Suprapubic skin (tissue), 4 donors: ENCODE measurements at regions not wholly inside any gene's neighbourhood (a gene's known extent, or its start where the extent isn't known, plus 50 kb on each side); places are given as distances from the start of the nearest gene placed in this dataset.

ENCODE experiments used
- POLR2A ChIP-seq, 2 donors: fragments of 450-650 bp; IDR thresholded peaks; one replicate each; pipeline ENCODE4 v1.6.1; 2017; ENCODE audit warnings: antibody characterized with exemption in 2 of 2, mild to moderate bottlenecking in 2 of 2, moderate library complexity in 2 of 2
- POLR2AphosphoS5 ChIP-seq, 3 donors: sonication (generic); formaldehyde crosslinking; IDR thresholded peaks; one replicate each; pipeline ENCODE4 v1.6.1; 2017; ENCODE audit warnings: antibody characterized with exemption in 3 of 3

DNA sequence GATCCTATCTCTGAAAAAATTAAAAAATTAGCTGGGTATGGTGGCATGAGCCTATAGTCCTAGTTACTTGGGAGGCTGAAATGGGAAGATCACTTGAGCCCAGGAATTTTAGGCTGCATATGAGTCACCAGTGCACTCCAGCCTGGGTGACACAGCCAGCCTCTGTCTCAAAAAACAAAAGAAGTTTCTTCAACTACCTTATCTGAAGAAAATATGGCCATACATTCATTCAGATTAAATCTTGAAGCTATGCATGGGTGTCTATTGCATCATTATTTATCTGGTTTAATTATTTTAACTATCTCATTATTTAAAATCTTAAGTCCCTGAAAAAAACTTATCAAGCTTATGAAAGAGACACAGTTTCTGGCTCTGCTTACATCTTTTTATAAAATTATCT, 204.1 kb downstream of the SIM1 start:
- no peak for TF ChIP-seq POLR2AphosphoS5 (IDR thresholded peaks at IDR 0.05)
- TF ChIP-seq POLR2A (IDR thresholded peaks at IDR 0.05): no peak
